ENCODE measurements at regions not wholly inside any gene's neighbourhood (a gene's known extent, or its start where the extent isn't known, plus 50 kb on each side); places are given as distances from the start of the nearest gene placed in this dataset.

- no peak for TF ChIP-seq CTCF (IDR thresholded peaks at IDR 0.05)
These were observed 1495.3 kb upstream of the PCDH7 start for GRCh38 chr4:29224911-29225310.

GRCh38 chr4:29240641-29241040, 1479.5 kb upstream of the PCDH7 start:
- TF ChIP-seq CTCF (IDR thresholded peaks at IDR 0.05): no peak

GRCh38 chr4:29243054-29243453, 1477.1 kb upstream of the PCDH7 start:
- TF ChIP-seq CTCF (IDR thresholded peaks at IDR 0.05): no peak

GRCh38 chr4:29243851-29244250, 1476.3 kb upstream of the PCDH7 start:
- no peak for TF ChIP-seq CTCF (IDR thresholded peaks at IDR 0.05)

- TF ChIP-seq CTCF (IDR thresholded peaks at IDR 0.05): no peak
These were observed 1460.6 kb upstream of the PCDH7 start for GRCh38 chr4:29259556-29259955.

DNA sequence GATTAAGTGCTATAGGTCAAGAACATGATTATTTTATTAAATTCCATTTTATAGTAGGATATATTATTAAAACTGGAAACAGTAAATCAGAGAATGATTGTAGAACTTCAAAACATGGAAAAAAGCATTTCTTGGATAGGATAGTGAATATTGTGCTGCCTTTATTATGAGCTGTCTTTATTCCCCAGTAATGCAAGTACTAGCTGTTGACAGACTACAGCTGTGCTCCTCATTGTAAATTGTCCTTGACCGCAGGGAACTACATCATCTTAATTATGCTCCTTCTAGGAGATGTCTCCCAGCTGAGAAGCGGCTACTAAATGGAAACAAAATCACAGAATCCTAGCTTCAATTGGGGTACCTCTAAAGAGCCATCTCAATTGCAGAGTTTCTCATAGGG, 1457.2 kb upstream of the PCDH7 start:
- no peak for TF ChIP-seq CTCF (IDR thresholded peaks at IDR 0.05)

DNA sequence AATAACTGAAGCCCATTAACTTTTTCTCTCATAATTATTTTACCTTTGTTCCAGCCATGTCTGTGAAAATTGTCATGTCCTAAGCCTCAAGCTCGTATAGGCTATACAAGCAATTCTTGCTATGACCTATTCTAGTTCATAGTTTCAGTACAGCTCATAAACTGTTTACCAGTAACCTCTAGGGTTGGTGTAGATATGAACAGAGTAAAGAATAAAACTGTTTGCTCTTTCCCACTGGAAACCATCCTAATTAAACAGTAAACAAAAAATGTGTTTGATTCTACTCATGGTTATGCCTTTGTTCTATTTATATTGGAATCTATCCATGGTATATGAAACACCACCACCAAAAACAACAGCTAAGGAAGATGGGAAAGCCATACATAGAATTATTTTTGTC, 1444.0 kb upstream of the PCDH7 start:
- TF ChIP-seq CTCF (IDR thresholded peaks at IDR 0.05): no peak

DNA sequence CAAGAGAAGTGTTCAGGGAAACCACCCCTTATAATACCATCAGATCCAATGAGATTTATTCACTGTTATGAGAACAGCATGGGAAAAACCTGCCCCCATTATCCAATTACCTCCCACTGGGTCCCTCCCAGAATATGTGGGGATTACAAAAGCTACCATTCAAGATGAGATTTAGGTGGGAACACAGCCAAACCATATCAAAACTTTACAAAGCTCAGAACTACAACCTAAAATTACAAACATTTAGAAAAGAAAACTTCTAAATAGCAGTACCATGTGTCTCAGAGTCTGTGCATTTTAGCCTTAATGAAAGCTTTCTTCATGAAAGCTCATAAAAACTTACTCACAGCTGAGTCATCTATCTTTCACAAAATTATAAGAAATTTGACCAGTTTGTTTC, 1442.8 kb upstream of the PCDH7 start:
- TF ChIP-seq CTCF (IDR thresholded peaks at IDR 0.05): no peak
